Eye (tissue), 1 donor: ENCODE measurements at regions not wholly inside any gene's neighbourhood (a gene's known extent, or its start where the extent isn't known, plus 50 kb on each side); places are given as distances from the start of the nearest gene placed in this dataset.
"Not testable (repeated sequence)": the region's sequence is repeated elsewhere in the genome, so short reads cannot be mapped to it uniquely, and the experiment has no call there.

ENCODE experiments used
- DNase-seq: peaks from one replicate; pipeline ENCODE4 v3.0.0-alpha.2; 2015

- DNase-seq = peak; percentile 16
These were observed 300.5 kb downstream of the TRIML1 start for GRCh38 chr4:188439641-188440311.

GRCh38 chr4:188444500-188444899 lies 305.3 kb downstream of the TRIML1 start:
- no peak for DNase-seq

GRCh38 chr4:188448996-188449395 lies 309.8 kb downstream of the TRIML1 start:
- not testable (repeated sequence) for DNase-seq

GRCh38 chr4:188450571-188450970 lies 311.3 kb downstream of the TRIML1 start:
- no peak for DNase-seq

GRCh38 chr4:188452097-188452496 lies 312.9 kb downstream of the TRIML1 start:
- peak; percentile 15 for DNase-seq

GRCh38 chr4:188454575-188454974 lies 315.3 kb downstream of the TRIML1 start:
- no peak for DNase-seq

GRCh38 chr4:188455062-188455752 lies 316.0 kb downstream of the TRIML1 start:
- DNase-seq = no peak

- DNase-seq = no peak
These were observed 320.1 kb downstream of the TRIML1 start for GRCh38 chr4:188459381-188459780.

- no peak for DNase-seq
These were observed 324.7 kb downstream of the TRIML1 start for GRCh38 chr4:188463909-188464308.

- DNase-seq = no peak
These were observed 326.8 kb downstream of the TRIML1 start for GRCh38 chr4:188466001-188466400.

GRCh38 chr4:188484256-188484655 lies 345.0 kb downstream of the TRIML1 start:
- no peak for DNase-seq

GRCh38 chr4:188485906-188486305 lies 346.7 kb downstream of the TRIML1 start:
- DNase-seq = no peak

GRCh38 chr4:188492886-188493285 lies 353.6 kb downstream of the TRIML1 start:
- no peak for DNase-seq

- DNase-seq = no peak
These were observed 355.9 kb downstream of the TRIML1 start for GRCh38 chr4:188495169-188495568.

GRCh38 chr4:188511431-188511830 lies 372.2 kb downstream of the TRIML1 start:
- no peak for DNase-seq

GRCh38 chr4:188532751-188533150 lies 393.5 kb downstream of the TRIML1 start:
- DNase-seq = no peak

- no peak for DNase-seq
These were observed 395.1 kb downstream of the TRIML1 start for GRCh38 chr4:188534297-188534696.

GRCh38 chr4:188534917-188535316 lies 395.7 kb downstream of the TRIML1 start:
- DNase-seq = no peak

GRCh38 chr4:188536826-188537225 lies 397.6 kb downstream of the TRIML1 start:
- no peak for DNase-seq

- peak; percentile 10 for DNase-seq
These were observed 411.1 kb downstream of the TRIML1 start for GRCh38 chr4:188550296-188550695.

GRCh38 chr4:188551156-188551555 lies 411.9 kb downstream of the TRIML1 start:
- peak; percentile 46 for DNase-seq

GRCh38 chr4:188552741-188553275 lies 413.6 kb downstream of the TRIML1 start:
- peak; percentile 10 for DNase-seq

- DNase-seq = no peak
These were observed 415.2 kb downstream of the TRIML1 start for GRCh38 chr4:188554413-188554812.

GRCh38 chr4:188573104-188573503 lies 433.9 kb downstream of the TRIML1 start:
- no peak for DNase-seq
